Lung (tissue), 11 donors: ENCODE measurements at regions not wholly inside any gene's neighbourhood (a gene's known extent, or its start where the extent isn't known, plus 50 kb on each side); places are given as distances from the start of the nearest gene placed in this dataset.

ENCODE experiments used
- ATAC-seq: fragments of 200-7000 bp; cut with Tn5 transposase; one replicate; pipeline ENCODE4 v1.9.1; 2020; ENCODE audit warnings: moderate number of reproducible peaks; ENCODE audit not compliant: insufficient read depth, low FRiP score
- DNase-seq, 3 donors: peaks; one replicate each; pipeline ENCODE4 v3.0.0-alpha.2; 2013 to 2017
- H3K27ac ChIP-seq, 2 donors: one replicate each; pipeline ENCODE4 v1.5.1; 2013; ENCODE audit warnings: mild to moderate bottlenecking in 2 of 2, moderate library complexity in 2 of 2, control low read depth in 1 of 2, inconsistent platforms in 1 of 2, low read depth in 1 of 2, low read length in 1 of 2
- H3K27me3 ChIP-seq, 3 donors: one replicate each; pipeline ENCODE4 v1.5.1; 2013; ENCODE audit warnings: low read length in 2 of 3; ENCODE audit not compliant: control insufficient read depth in 3 of 3, insufficient read depth in 3 of 3
- H3K36me3 ChIP-seq, 4 donors: one replicate each; pipeline ENCODE4 v1.5.1; 2013; ENCODE audit warnings: low read length in 4 of 4, mild to moderate bottlenecking in 1 of 4, moderate library complexity in 1 of 4; ENCODE audit not compliant: control insufficient read depth in 4 of 4, insufficient read depth in 4 of 4
- H3K4me1 ChIP-seq, 5 donors: one replicate each; pipeline ENCODE4 v1.5.1; 2013; ENCODE audit warnings: low read length in 5 of 5, mild to moderate bottlenecking in 2 of 5, moderate library complexity in 1 of 5; ENCODE audit not compliant: control insufficient read depth in 5 of 5, insufficient read depth in 5 of 5
- H3K4me3 ChIP-seq: one replicate; pipeline ENCODE4 v1.5.1; 2013; ENCODE audit warnings: mild to moderate bottlenecking, control low read depth, moderate library complexity
- H3K9ac ChIP-seq, 2 donors: one replicate each; pipeline ENCODE4 v1.5.1; 2013; ENCODE audit warnings: low read length in 2 of 2, control low read depth in 1 of 2; ENCODE audit not compliant: insufficient read depth in 1 of 2
- H3K9me3 ChIP-seq, 4 donors: one replicate each; pipeline ENCODE4 v1.5.1; 2013; ENCODE audit warnings: low read length in 3 of 4, mild to moderate bottlenecking in 1 of 4, moderate library complexity in 1 of 4; ENCODE audit not compliant: control insufficient read depth in 4 of 4, insufficient read depth in 3 of 4
- CTCF ChIP-seq: IDR thresholded peaks from 2 replicates; pipeline ENCODE4 v1.5.1; 2012; ENCODE audit warnings: mild to moderate bottlenecking; ENCODE audit errors: control extremely low read depth, extremely low read depth
- WGBS, 2 donors: extraction: QIAGEN DNeasy Blood & Tissue Kit; methylation state at CpG; one replicate each; pipeline ENCODE4 v1.1.7; 2013; 5-methylcytosine and 5-hydroxymethylcytosine counted together
- donor health status: control.
- donor health status: control.
- donor health status: Bipolar disorder and iron deficiency.
- donor health status: healthy.
- donor health status: DM: yes; HTN: yes; CAD: no.

- Histone ChIP-seq H3K4me3 (no peak overlapping the region), H3K36me3 (no peaks in the 10 kb centered on the region), H3K27ac (no peak overlapping the region), H3K27me3 (peaks cover 0 to 3% (median 0%) of the 10 kb centered on the region in 3 donors), H3K4me1 (peaks cover 0 to 31% (median 8%) of the 10 kb centered on the region in 5 donors), H3K9me3 (peaks cover 0 to 2% (median 0%) of the 10 kb centered on the region in 4 donors), H3K9ac (no peak overlapping the region)
- WGBS, 2 donors, result 71 to 83% methylated on average over 13 of the region's 13 CpGs
- DNase-seq, result peak; percentile 92 to 98 (median 97)
- no peak for TF ChIP-seq CTCF
- ATAC-seq, result no peak
Observed at GRCh38 chr16:86127366-86127765, 228.4 kb downstream of the IRF8 start.

- Histone ChIP-seq H3K4me1 (peaks cover 0 to 26% (median 8%) of the 10 kb centered on the region in 5 donors), H3K9me3 (peaks cover 0 to 2% (median 0%) of the 10 kb centered on the region in 4 donors), H3K27me3 (peaks cover 0 to 3% (median 0%) of the 10 kb centered on the region in 3 donors), H3K9ac (no peak overlapping the region), H3K27ac (no peak overlapping the region), H3K36me3 (no peaks in the 10 kb centered on the region), H3K4me3 (no peak overlapping the region)
- no peak for ATAC-seq
- DNase-seq, result no peak
- TF ChIP-seq CTCF, result no peak
- 92 to 94% methylated on average over 9 of the region's 9 CpGs for WGBS, 2 donors
Observed at GRCh38 chr16:86128246-86128645, 229.3 kb downstream of the IRF8 start.

- Histone ChIP-seq H3K9me3 (no peaks in the 10 kb centered on the region), H3K4me1 (peaks cover 0 to 31% (median 8%) of the 10 kb centered on the region in 5 donors), H3K27me3 (peaks cover 0 to 3% (median 0%) of the 10 kb centered on the region in 3 donors), H3K36me3 (no peaks in the 10 kb centered on the region), H3K4me3 (no peak overlapping the region), H3K27ac (no peak overlapping the region), H3K9ac (no peak overlapping the region)
- TF ChIP-seq CTCF, result no peak
- ATAC-seq (no peak), DNase-seq (peak in 2 of 3 donors; percentile 41 to 55)
- WGBS, 2 donors, result 44 to 52% methylated on average over 3 of the region's 3 CpGs
Observed at GRCh38 chr16:86129541-86129940, 230.6 kb downstream of the IRF8 start.

GRCh38 chr16:86133377-86133776 lies 234.4 kb downstream of the IRF8 start:
- H3K27ac ChIP-seq, result no peak overlapping the region
- TF ChIP-seq CTCF, result no peak
- 91 to 95% methylated on average over 7 of the region's 7 CpGs for WGBS, 2 donors
- H3K36me3 ChIP-seq, result no peaks in the 10 kb centered on the region
- no peaks in the 10 kb centered on the region for H3K9me3 ChIP-seq
- no peaks in the 10 kb centered on the region for H3K27me3 ChIP-seq
- peaks cover 0 to 29% (median 3%) of the 10 kb centered on the region in 5 donors for H3K4me1 ChIP-seq
- no peak overlapping the region for H3K9ac ChIP-seq
- ATAC-seq, result no peak
- no peak overlapping the region for H3K4me3 ChIP-seq
- no peak for DNase-seq
